ENCODE measurements at regions not wholly inside any gene's neighbourhood (a gene's known extent, or its start where the extent isn't known, plus 50 kb on each side); places are given as distances from the start of the nearest gene placed in this dataset.

GRCh38 chr15:62969442-62970089, 73.0 kb upstream of the TPM1 start:
- Histone ChIP-seq H3K9me3 (ENCODE audit: low read length) (no peaks in the 10 kb centered on the region), H3K4me1 (ENCODE audit: insufficient read depth, low read length) (no peaks in the 10 kb centered on the region), H3K27me3 (ENCODE audit: control insufficient read depth in 1 of 2, insufficient read depth in 2 of 2, low read length in 2 of 2) (no peaks in the 10 kb centered on the region), H3K9ac (ENCODE audit: low read length) (no peak overlapping the region), H3K4me3 (ENCODE audit: low read depth in 1 of 2, low read length in 2 of 2) (no peak overlapping the region), H3K36me3 (ENCODE audit: insufficient read depth, low read length) (no peaks in the 10 kb centered on the region), H3K27ac (ENCODE audit: low read depth, low read length) (no peak overlapping the region)

- Histone ChIP-seq H3K4me3 (ENCODE audit: low read depth in 1 of 2, low read length in 2 of 2) (no peak overlapping the region), H3K36me3 (ENCODE audit: insufficient read depth, low read length) (no peaks in the 10 kb centered on the region), H3K27ac (ENCODE audit: low read depth, low read length) (no peak overlapping the region), H3K9ac (ENCODE audit: low read length) (no peak overlapping the region), H3K9me3 (ENCODE audit: low read length) (no peaks in the 10 kb centered on the region), H3K27me3 (ENCODE audit: control insufficient read depth in 1 of 2, insufficient read depth in 2 of 2, low read length in 2 of 2) (no peaks in the 10 kb centered on the region), H3K4me1 (ENCODE audit: insufficient read depth, low read length) (no peaks in the 10 kb centered on the region)
Observed at GRCh38 chr15:62972814-62973213, 69.7 kb upstream of the TPM1 start.

- H3K9ac ChIP-seq (ENCODE audit: low read length): no peak overlapping the region
- no peaks in the 10 kb centered on the region for H3K27me3 ChIP-seq (ENCODE audit: control insufficient read depth in 1 of 2, insufficient read depth in 2 of 2, low read length in 2 of 2)
- no peaks in the 10 kb centered on the region for H3K4me1 ChIP-seq (ENCODE audit: insufficient read depth, low read length)
- no peaks in the 10 kb centered on the region for H3K36me3 ChIP-seq (ENCODE audit: insufficient read depth, low read length)
- no peak overlapping the region for H3K27ac ChIP-seq (ENCODE audit: low read depth, low read length)
- no peaks in the 10 kb centered on the region for H3K9me3 ChIP-seq (ENCODE audit: low read length)
- no peak overlapping the region for H3K4me3 ChIP-seq (ENCODE audit: low read depth in 1 of 2, low read length in 2 of 2)
Observed at GRCh38 chr15:62975515-62975914, 67.0 kb upstream of the TPM1 start.

GRCh38 chr15:62976301-62976881, 66.2 kb upstream of the TPM1 start:
- no peak overlapping the region for H3K9ac ChIP-seq (ENCODE audit: low read length)
- no peaks in the 10 kb centered on the region for H3K36me3 ChIP-seq (ENCODE audit: insufficient read depth, low read length)
- no peaks in the 10 kb centered on the region for H3K9me3 ChIP-seq (ENCODE audit: low read length)
- H3K4me3 ChIP-seq (ENCODE audit: low read depth in 1 of 2, low read length in 2 of 2): no peak overlapping the region
- H3K27me3 ChIP-seq (ENCODE audit: control insufficient read depth in 1 of 2, insufficient read depth in 2 of 2, low read length in 2 of 2): no peaks in the 10 kb centered on the region
- no peak overlapping the region for H3K27ac ChIP-seq (ENCODE audit: low read depth, low read length)
- no peaks in the 10 kb centered on the region for H3K4me1 ChIP-seq (ENCODE audit: insufficient read depth, low read length)

GRCh38 chr15:62977952-62978811, 64.4 kb upstream of the TPM1 start:
- no peaks in the 10 kb centered on the region for H3K4me1 ChIP-seq (ENCODE audit: insufficient read depth, low read length)
- H3K9ac ChIP-seq (ENCODE audit: low read length): no peak overlapping the region
- H3K36me3 ChIP-seq (ENCODE audit: insufficient read depth, low read length): no peaks in the 10 kb centered on the region
- H3K9me3 ChIP-seq (ENCODE audit: low read length): no peaks in the 10 kb centered on the region
- H3K27me3 ChIP-seq (ENCODE audit: control insufficient read depth in 1 of 2, insufficient read depth in 2 of 2, low read length in 2 of 2): no peaks in the 10 kb centered on the region
- no peak overlapping the region for H3K27ac ChIP-seq (ENCODE audit: low read depth, low read length)
- no peak overlapping the region for H3K4me3 ChIP-seq (ENCODE audit: low read depth in 1 of 2, low read length in 2 of 2)

- Histone ChIP-seq H3K36me3 (ENCODE audit: insufficient read depth, low read length) (no peaks in the 10 kb centered on the region), H3K4me1 (ENCODE audit: insufficient read depth, low read length) (no peaks in the 10 kb centered on the region), H3K9me3 (ENCODE audit: low read length) (no peaks in the 10 kb centered on the region), H3K4me3 (ENCODE audit: low read depth in 1 of 2, low read length in 2 of 2) (no peak overlapping the region), H3K27me3 (ENCODE audit: control insufficient read depth in 1 of 2, insufficient read depth in 2 of 2, low read length in 2 of 2) (no peaks in the 10 kb centered on the region), H3K9ac (ENCODE audit: low read length) (no peak overlapping the region), H3K27ac (ENCODE audit: low read depth, low read length) (no peak overlapping the region)
Observed at GRCh38 chr15:62979252-62979651, 63.3 kb upstream of the TPM1 start.

GRCh38 chr15:62981071-62981470, 61.5 kb upstream of the TPM1 start:
- Histone ChIP-seq H3K4me1 (ENCODE audit: insufficient read depth, low read length) (peaks cover 6% of the 10 kb centered on the region), H3K9ac (ENCODE audit: low read length) (no peak overlapping the region), H3K27ac (ENCODE audit: low read depth, low read length) (no peak overlapping the region), H3K36me3 (ENCODE audit: insufficient read depth, low read length) (no peaks in the 10 kb centered on the region), H3K4me3 (ENCODE audit: low read depth in 1 of 2, low read length in 2 of 2) (no peak overlapping the region), H3K9me3 (ENCODE audit: low read length) (no peaks in the 10 kb centered on the region), H3K27me3 (ENCODE audit: control insufficient read depth in 1 of 2, insufficient read depth in 2 of 2, low read length in 2 of 2) (no peaks in the 10 kb centered on the region)

- H3K27ac ChIP-seq (ENCODE audit: low read depth, low read length): no peak overlapping the region
- no peaks in the 10 kb centered on the region for H3K9me3 ChIP-seq (ENCODE audit: low read length)
- peaks cover 7% of the 10 kb centered on the region for H3K4me1 ChIP-seq (ENCODE audit: insufficient read depth, low read length)
- no peak overlapping the region for H3K4me3 ChIP-seq (ENCODE audit: low read depth in 1 of 2, low read length in 2 of 2)
- H3K36me3 ChIP-seq (ENCODE audit: insufficient read depth, low read length): no peaks in the 10 kb centered on the region
- H3K9ac ChIP-seq (ENCODE audit: low read length): no peak overlapping the region
- H3K27me3 ChIP-seq (ENCODE audit: control insufficient read depth in 1 of 2, insufficient read depth in 2 of 2, low read length in 2 of 2): no peaks in the 10 kb centered on the region
Observed at GRCh38 chr15:62983956-62984355, 58.6 kb upstream of the TPM1 start.

- H3K9ac ChIP-seq (ENCODE audit: low read length): no peak overlapping the region
Observed at GRCh38 chr15:62985768-62986167, 56.8 kb upstream of the TPM1 start.

GRCh38 chr15:62986948-62987347, 55.6 kb upstream of the TPM1 start:
- Histone ChIP-seq H3K4me1 (ENCODE audit: insufficient read depth, low read length) (peaks cover 19% of the 10 kb centered on the region), H3K27ac (ENCODE audit: low read depth, low read length) (no peak overlapping the region), H3K36me3 (ENCODE audit: insufficient read depth, low read length) (no peaks in the 10 kb centered on the region), H3K9ac (ENCODE audit: low read length) (no peak overlapping the region), H3K4me3 (ENCODE audit: low read depth in 1 of 2, low read length in 2 of 2) (no peak overlapping the region), H3K9me3 (ENCODE audit: low read length) (no peaks in the 10 kb centered on the region), H3K27me3 (ENCODE audit: control insufficient read depth in 1 of 2, insufficient read depth in 2 of 2, low read length in 2 of 2) (no peaks in the 10 kb centered on the region)

More at GRCh38 chr15:62985768-62986167, 56.8 kb upstream of the TPM1 start:
- no peak overlapping the region for H3K4me3 ChIP-seq (ENCODE audit: low read depth in 1 of 2, low read length in 2 of 2)
- H3K27me3 ChIP-seq (ENCODE audit: control insufficient read depth in 1 of 2, insufficient read depth in 2 of 2, low read length in 2 of 2): no peaks in the 10 kb centered on the region
- no peaks in the 10 kb centered on the region for H3K36me3 ChIP-seq (ENCODE audit: insufficient read depth, low read length)
- no peak overlapping the region for H3K27ac ChIP-seq (ENCODE audit: low read depth, low read length)
- no peaks in the 10 kb centered on the region for H3K9me3 ChIP-seq (ENCODE audit: low read length)
- peaks cover 19% of the 10 kb centered on the region for H3K4me1 ChIP-seq (ENCODE audit: insufficient read depth, low read length)

GRCh38 chr15:62988701-62989100, 53.8 kb upstream of the TPM1 start:
- H3K27me3 ChIP-seq (ENCODE audit: control insufficient read depth in 1 of 2, insufficient read depth in 2 of 2, low read length in 2 of 2): no peaks in the 10 kb centered on the region
- H3K4me3 ChIP-seq (ENCODE audit: low read depth in 1 of 2, low read length in 2 of 2): no peak overlapping the region
- no peak overlapping the region for H3K27ac ChIP-seq (ENCODE audit: low read depth, low read length)
- H3K4me1 ChIP-seq (ENCODE audit: insufficient read depth, low read length): peaks cover 19% of the 10 kb centered on the region
- no peak overlapping the region for H3K9ac ChIP-seq (ENCODE audit: low read length)
- H3K9me3 ChIP-seq (ENCODE audit: low read length): no peaks in the 10 kb centered on the region
- no peaks in the 10 kb centered on the region for H3K36me3 ChIP-seq (ENCODE audit: insufficient read depth, low read length)
